HepG2 (cell line): ENCODE measurements at regions not wholly inside any gene's neighbourhood (a gene's known extent, or its start where the extent isn't known, plus 50 kb on each side); places are given as distances from the start of the nearest gene placed in this dataset.

Experiments
- ATAC-seq: fragments of 200-7000 bp; cut with Tn5 transposase; 3 replicates; pipeline ENCODE4 v1.9.1; 2020; ENCODE audit warnings: mild to moderate bottlenecking, moderate library complexity
- BruUV-seq: library from RNA; stranded (reverse); fragments of 400-500 nt; replicated peaks from 2 replicates; lab custom pipeline; 2021; lab: Mats Ljungman, UMichigan
- CTCF ChIA-PET: fragments of 300-600 bp; formaldehyde crosslinking; extraction: SDS; loops from one replicate; lab custom pipeline; 2021; ENCODE audit warnings: low total read pairs, inconsistent platforms, low intra/inter-chr PET ratio; lab: Yijun Ruan, JAX
- POLR2A ChIA-PET: fragments of 350-600 bp; sonication (Branson Sonifier 250); formaldehyde crosslinking; loops from one replicate; lab custom pipeline; 2020; ENCODE audit warnings: antibody characterized with exemption, inconsistent platforms; lab: Yijun Ruan, JAX
- DNase-seq: peaks from one replicate; pipeline ENCODE4 v3.0.0-alpha.2; 2015; ENCODE audit warnings: low spot score
- FAIRE-seq: peaks from 3 replicates; lab custom pipeline; 2011; peaks lifted over from hg19 to GRCh38; lab: Jason Lieb, UNC
- H2AFZ ChIP-seq: one replicate; pipeline ENCODE4 v1.6.1; 2011; ENCODE audit warnings: low read length, inconsistent platforms
- H3K27ac ChIP-seq: fragments of 300-600 bp; 3 replicates; pipeline ENCODE4 v1.8.0; 2011; ENCODE audit warnings: mixed run types, mild to moderate bottlenecking, mixed read lengths, low read length, inconsistent platforms; ENCODE audit not compliant: insufficient read depth; ENCODE audit errors: extremely low read length
- H3K27me3 ChIP-seq, 2 experiments: fragments of 200-600 bp in 1 of 2; 2 replicates in 1 of 2; 3 replicates in 1 of 2; pipeline versions ENCODE4 v1.6.0 to v1.8.0; 2011; ENCODE audit warnings: low read length in 2 of 2, mild to moderate bottlenecking in 2 of 2, moderate library complexity in 2 of 2, inconsistent platforms in 1 of 2; ENCODE audit not compliant: insufficient read depth in 2 of 2, control insufficient read depth in 1 of 2
- H3K36me3 ChIP-seq, 2 experiments: fragments of 200-600 bp in 1 of 2; replicated peaks in 1 of 2; 2 replicates in 1 of 2; 3 replicates in 1 of 2; pipeline versions ENCODE4 v1.5.1 to v1.8.0; 2011; ENCODE audit warnings: low read length in 2 of 2, inconsistent platforms in 1 of 2; ENCODE audit not compliant: insufficient read depth in 2 of 2, control insufficient read depth in 1 of 2
- H3K4me1 ChIP-seq: 2 replicates; pipeline ENCODE4 v1.5.1; 2012; ENCODE audit warnings: low read length, inconsistent platforms; ENCODE audit not compliant: insufficient read depth
- H3K4me2 ChIP-seq: 2 replicates; pipeline ENCODE4 v1.6.0; 2011; ENCODE audit warnings: low read depth, low read length, inconsistent platforms
- H3K4me3 ChIP-seq, 3 experiments: fragments of 200-600 bp in 1 of 3; sonication (generic), shearing (Covaris generic) in 1 of 3; replicated peaks in 1 of 3; 2 replicates each; pipeline ENCODE4 v1.5.1; 2011 to 2016; ENCODE audit warnings: low read length in 3 of 3, inconsistent platforms in 2 of 3, low read depth in 2 of 3, mild to moderate bottlenecking in 2 of 3, control low read depth in 1 of 3, mixed read lengths in 1 of 3; ENCODE audit not compliant: insufficient read depth in 1 of 3
- H3K79me2 ChIP-seq: one replicate; pipeline ENCODE4 v1.6.1; 2011; ENCODE audit warnings: low read length, inconsistent platforms; ENCODE audit not compliant: insufficient read depth
- H3K9ac ChIP-seq: 2 replicates; pipeline ENCODE4 v1.6.0; 2011; ENCODE audit warnings: mild to moderate bottlenecking, low read depth, low read length, inconsistent platforms; ENCODE audit not compliant: insufficient read depth
- H3K9me3 ChIP-seq: 2 replicates; pipeline ENCODE4 v1.5.1; 2012; ENCODE audit warnings: mild to moderate bottlenecking, low read length
- H4K20me1 ChIP-seq: 2 replicates; pipeline ENCODE4 v1.6.0; 2011; ENCODE audit warnings: inconsistent platforms, mild to moderate bottlenecking, low read length, moderate library complexity; ENCODE audit not compliant: insufficient read depth
- AKNA ChIP-seq: sonication (generic); formaldehyde crosslinking; IDR thresholded peaks from 2 replicates; pipeline ENCODE4 v1.4.0; 2020; ENCODE audit warnings: missing genetic modification reagents, borderline replicate concordance
- BRCA1 ChIP-seq: sonication (generic); formaldehyde crosslinking; IDR thresholded peaks from 2 replicates; pipeline ENCODE4 v1.4.0; 2020; ENCODE audit warnings: missing genetic modification reagents
- CTCF ChIP-seq: sonication (generic); formaldehyde crosslinking; IDR thresholded peaks from 2 replicates; pipeline ENCODE4 v1.5.0; 2020; ENCODE audit warnings: mild to moderate bottlenecking, missing genetic modification reagents, moderate library complexity
- HMG20A ChIP-seq: IDR thresholded peaks from 2 replicates; pipeline ENCODE4 v1.6.1; 2016; ENCODE audit warnings: borderline replicate concordance
- MTF2 ChIP-seq: sonication (generic); formaldehyde crosslinking; IDR thresholded peaks from 2 replicates; pipeline ENCODE4 v1.5.0; 2020; ENCODE audit warnings: missing genetic modification reagents, borderline replicate concordance
- RAD21 ChIP-seq: fragments of 450-650 bp; formaldehyde crosslinking; IDR thresholded peaks from 2 replicates; pipeline ENCODE4 v1.5.0; 2020; ENCODE audit warnings: mild to moderate bottlenecking
- SMC3 ChIP-seq: IDR thresholded peaks from 2 replicates; pipeline ENCODE4 v1.6.1; 2011; ENCODE audit warnings: low read length, improper control_type of control experiment
- SNAI1 ChIP-seq: sonication (generic); formaldehyde crosslinking; IDR thresholded peaks from 2 replicates; pipeline ENCODE4 v1.5.0; 2020; ENCODE audit warnings: mild to moderate bottlenecking, missing genetic modification reagents, borderline replicate concordance
- STAG1 ChIP-seq: sonication (generic); formaldehyde crosslinking; IDR thresholded peaks from 2 replicates; pipeline ENCODE4 v1.4.0; 2020; ENCODE audit warnings: missing genetic modification reagents
- ZNF512 ChIP-seq: sonication (generic); formaldehyde crosslinking; IDR thresholded peaks from 2 replicates; pipeline ENCODE4 v1.4.0; 2020; ENCODE audit warnings: mild to moderate bottlenecking, missing genetic modification reagents
- WGBS: methylation state at CpG from one replicate; pipeline ENCODE4 v1.1.6; 2017; ENCODE audit warnings: low lambda C conversion rate; 5-methylcytosine and 5-hydroxymethylcytosine counted together
- in situ Hi-C: cut with HindIII; loops from 2 replicates; pipeline ENCODE4 v1.10.0; 2017; ENCODE audit warnings: low pct_unique_long_range_greater_than_20kb; ENCODE audit not compliant: extremely low pct_ligation_motif_present
- intact Hi-C: fragments of 100-400 bp; cut with micrococcal nuclease; formaldehyde crosslinking; loops from one replicate; pipeline ENCODE4 v1.10.0; 2022; ENCODE audit not compliant: unreplicated experiment

- Histone ChIP-seq H3K9ac (no peak overlapping the region), H2AFZ (no peak overlapping the region), H3K4me3 (no peak overlapping the region), H3K4me1 (no peaks in the 10 kb centered on the region), H3K36me3 (no peaks in the 10 kb centered on the region), H3K27ac (no peak overlapping the region), H3K9me3 (no peaks in the 10 kb centered on the region), H4K20me1 (no peaks in the 10 kb centered on the region), H3K79me2 (no peaks in the 10 kb centered on the region), H3K27me3 (no peaks in the 10 kb centered on the region), H3K4me2 (no peak overlapping the region)
- ChIA-PET POLR2A (no interaction called here), CTCF (no interaction called here)
- intact Hi-C loops (loop anchor here (10.0 kb wide), 1 partner anchor 970 kb away; no protein-coding TSS in a partner anchor), in situ Hi-C loops (loop anchor here (25.0 kb wide), 1 partner anchor 768 kb away; no protein-coding TSS in a partner anchor)
- ATAC-seq = no peak
- FAIRE-seq = no peak
- TF ChIP-seq BRCA1 (CRISPR knock-in tag) (no peak), SNAI1 (CRISPR knock-in tag) (no peak), HMG20A (CRISPR knock-in tag) (no peak), MTF2 (no peak), ZNF512 (CRISPR knock-in tag) (no peak)
- no TSS peak for BruUV-seq
- no peak for DNase-seq
Measured at GRCh38 chr12:39105111-39105510, 199.7 kb upstream of the CPNE8 start.

GRCh38 chr12:39103552-39104165 is 198.3 kb upstream of the CPNE8 start:
- H3K4me3 ChIP-seq = no peak overlapping the region
- DNase-seq (peak; percentile 59), FAIRE-seq (peak; percentile 73), ATAC-seq (peak; percentile 94)
- H2AFZ ChIP-seq = no peak overlapping the region
- H3K9me3 ChIP-seq = no peaks in the 10 kb centered on the region
- intact Hi-C loops = loop anchor here (1.0 to 10.0 kb wide), 5 partner anchors 182 to 969 kb away; partner anchors contain the start of gene CPNE8
- no peaks in the 10 kb centered on the region for H4K20me1 ChIP-seq
- CTCF ChIA-PET = interaction anchor here (1.2 to 2.4 kb wide), 3 partner anchors 182 to 775 kb away, joined by 3 to 30 read pairs (median 9); no protein-coding TSS in a partner anchor
- H3K4me1 ChIP-seq = no peaks in the 10 kb centered on the region
- in situ Hi-C loops = loop anchor here (5.0 to 25.0 kb wide), 2 partner anchors 181 to 766 kb away; no protein-coding TSS in a partner anchor
- H3K4me2 ChIP-seq = no peak overlapping the region
- peak; percentile 83 for TF ChIP-seq CTCF (CRISPR knock-in tag)
- TF ChIP-seq AKNA (CRISPR knock-in tag) = no peak
- peak; percentile 89 for TF ChIP-seq SMC3
- peak; percentile 51; the same call in 1 of the 2 replicates for TF ChIP-seq RAD21 (CRISPR knock-in tag)
- TF ChIP-seq STAG1 (CRISPR knock-in tag) = peak; percentile 88
- H3K27ac ChIP-seq = no peak overlapping the region
- H3K79me2 ChIP-seq = no peaks in the 10 kb centered on the region
- H3K27me3 ChIP-seq = no peaks in the 10 kb centered on the region
- POLR2A ChIA-PET = no interaction called here
- no TSS peak for BruUV-seq
- no peaks in the 10 kb centered on the region for H3K36me3 ChIP-seq
- no peak overlapping the region for H3K9ac ChIP-seq
- 20% methylated on average over 8 of the region's 8 CpGs for WGBS
